ENCODE measurements at regions not wholly inside any gene's neighbourhood (a gene's known extent, or its start where the extent isn't known, plus 50 kb on each side); places are given as distances from the start of the nearest gene placed in this dataset.

DNA sequence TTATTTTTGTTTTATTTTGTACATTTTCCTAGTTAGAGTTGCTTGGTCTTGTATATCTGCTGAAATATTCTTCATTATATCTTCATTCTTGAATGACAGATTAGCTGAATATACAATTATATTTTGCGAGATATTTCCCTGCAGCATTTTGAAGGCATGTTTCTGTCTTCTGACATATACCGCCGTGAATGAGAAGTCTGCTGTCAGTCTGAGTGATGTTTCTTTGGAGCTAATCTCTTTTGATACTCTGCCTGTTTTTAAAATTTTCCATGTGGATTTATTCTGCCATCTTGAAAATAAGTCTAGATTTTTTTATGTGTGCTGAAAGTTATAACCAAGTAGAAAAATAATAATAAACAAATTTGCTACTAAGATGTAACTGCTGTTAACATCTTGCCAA is 148.5 kb downstream of the MAGEC1 start:
- H3K36me3 ChIP-seq = no peaks in the 10 kb centered on the region
- H3K27ac ChIP-seq = no peak overlapping the region
- WGBS, 2 donors = 93 to 98% methylated on average over 3 of the region's 3 CpGs
- no peak overlapping the region for H3K4me3 ChIP-seq (replicated peaks in 1 of 3)
- intact Hi-C loops (cut with DNase I) = no loop called here
- H3K27me3 ChIP-seq = no peaks in the 10 kb centered on the region
- no peak for DNase-seq
- TF ChIP-seq, protein P1, sequence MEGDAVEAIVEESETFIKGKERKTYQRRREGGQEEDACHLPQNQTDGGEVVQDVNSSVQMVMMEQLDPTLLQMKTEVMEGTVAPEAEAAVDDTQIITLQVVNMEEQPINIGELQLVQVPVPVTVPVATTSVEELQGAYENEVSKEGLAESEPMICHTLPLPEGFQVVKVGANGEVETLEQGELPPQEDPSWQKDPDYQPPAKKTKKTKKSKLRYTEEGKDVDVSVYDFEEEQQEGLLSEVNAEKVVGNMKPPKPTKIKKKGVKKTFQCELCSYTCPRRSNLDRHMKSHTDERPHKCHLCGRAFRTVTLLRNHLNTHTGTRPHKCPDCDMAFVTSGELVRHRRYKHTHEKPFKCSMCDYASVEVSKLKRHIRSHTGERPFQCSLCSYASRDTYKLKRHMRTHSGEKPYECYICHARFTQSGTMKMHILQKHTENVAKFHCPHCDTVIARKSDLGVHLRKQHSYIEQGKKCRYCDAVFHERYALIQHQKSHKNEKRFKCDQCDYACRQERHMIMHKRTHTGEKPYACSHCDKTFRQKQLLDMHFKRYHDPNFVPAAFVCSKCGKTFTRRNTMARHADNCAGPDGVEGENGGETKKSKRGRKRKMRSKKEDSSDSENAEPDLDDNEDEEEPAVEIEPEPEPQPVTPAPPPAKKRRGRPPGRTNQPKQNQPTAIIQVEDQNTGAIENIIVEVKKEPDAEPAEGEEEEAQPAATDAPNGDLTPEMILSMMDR (IDR thresholded peaks at IDR 0.05) = no peak
- TF ChIP-seq POLR2A (IDR thresholded peaks at IDR 0.05) = no peak
- H3K9me3 ChIP-seq = no peaks in the 10 kb centered on the region
- no peaks in the 10 kb centered on the region for H3K4me1 ChIP-seq

DNA sequence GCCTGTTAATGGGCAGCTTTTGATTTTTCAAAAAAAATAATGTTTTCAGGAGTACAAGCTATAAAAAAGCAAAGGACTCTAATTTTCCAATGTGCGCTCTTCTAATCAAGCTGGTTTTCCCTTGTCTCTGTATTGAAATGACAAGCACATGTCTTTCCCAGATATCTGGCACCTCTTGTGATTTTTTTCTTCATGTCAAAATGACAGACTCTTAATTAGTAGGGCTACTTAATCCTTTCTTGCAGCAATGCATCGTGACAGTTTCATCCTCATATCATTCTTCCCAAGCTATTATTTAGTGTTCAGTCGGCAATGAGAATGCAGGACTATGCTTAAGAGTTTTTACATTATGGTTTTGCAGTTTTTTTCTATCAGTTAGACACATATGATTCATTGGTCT is 139.5 kb downstream of the MAGEC1 start:
- H3K9me3 ChIP-seq = no peaks in the 10 kb centered on the region
- H3K4me3 ChIP-seq (replicated peaks in 1 of 3) = no peak overlapping the region
- WGBS, 2 donors = 85 to 88% methylated on average over 3 of the region's 3 CpGs
- no peak for DNase-seq
- no peaks in the 10 kb centered on the region for H3K4me1 ChIP-seq
- H3K36me3 ChIP-seq = no peaks in the 10 kb centered on the region
- no peak overlapping the region for H3K27ac ChIP-seq
- intact Hi-C loops (cut with DNase I) = no loop called here
- no peaks in the 10 kb centered on the region for H3K27me3 ChIP-seq
- TF ChIP-seq POLR2A (IDR thresholded peaks at IDR 0.05) = no peak
- TF ChIP-seq, protein P1 (IDR thresholded peaks at IDR 0.05) = no peak

DNA sequence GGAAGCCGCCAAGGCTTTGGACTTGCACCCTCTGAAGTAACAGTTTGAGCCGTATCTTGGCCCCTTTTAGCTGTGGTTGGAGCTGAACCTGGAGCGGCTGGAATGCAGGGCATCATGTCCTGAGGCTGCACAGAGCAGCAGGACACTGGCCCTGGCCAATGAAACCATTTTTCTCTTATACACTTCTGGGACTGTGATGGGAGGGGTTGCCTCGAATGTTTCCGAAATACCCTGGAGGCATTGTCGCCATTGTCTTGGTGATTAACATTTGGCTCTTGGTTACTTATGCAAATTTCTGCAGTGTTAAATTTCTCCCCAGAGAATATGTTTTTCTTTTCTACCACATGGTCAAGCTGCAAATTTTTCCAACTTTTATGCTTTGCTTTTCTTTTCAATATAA is 137.2 kb downstream of the MAGEC1 start:
- Histone ChIP-seq H3K4me3 (replicated peaks in 1 of 3) (no peak overlapping the region), H3K27me3 (no peaks in the 10 kb centered on the region), H3K4me1 (no peaks in the 10 kb centered on the region), H3K27ac (no peak overlapping the region), H3K9me3 (no peaks in the 10 kb centered on the region), H3K36me3 (no peaks in the 10 kb centered on the region)
- 83 to 96% methylated on average over 3 to 4 of the region's 6 CpGs for WGBS, 2 donors
- no peak for TF ChIP-seq POLR2A (IDR thresholded peaks at IDR 0.05)
- intact Hi-C loops (cut with DNase I) = no loop called here
- DNase-seq = no peak

DNA sequence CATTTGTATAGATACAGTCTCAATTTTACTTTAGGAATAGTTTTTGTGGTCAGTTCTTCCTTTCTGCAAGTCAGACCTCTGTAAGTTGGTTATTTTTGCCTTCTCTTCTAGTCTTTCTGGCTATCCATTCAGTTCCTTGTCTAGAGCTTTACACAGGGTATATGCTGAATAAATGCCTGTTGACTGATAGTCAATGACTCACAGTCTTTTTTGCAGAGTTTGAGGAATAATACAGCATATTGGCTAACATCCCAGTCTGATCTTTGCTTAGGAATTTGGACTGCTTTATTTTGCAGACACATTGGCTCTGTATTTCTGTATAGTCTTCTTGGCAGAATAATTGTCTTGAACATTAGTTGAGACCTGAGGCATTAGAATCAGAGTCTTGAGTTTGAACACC is 132.4 kb downstream of the MAGEC1 start:
- H3K27me3 ChIP-seq = no peaks in the 10 kb centered on the region
- no peak for TF ChIP-seq POLR2A (IDR thresholded peaks at IDR 0.05)
- TF ChIP-seq, protein P1 (IDR thresholded peaks at IDR 0.05) = no peak
- no peak overlapping the region for H3K4me3 ChIP-seq (replicated peaks in 1 of 3)
- H3K4me1 ChIP-seq = no peaks in the 10 kb centered on the region
- no peak for DNase-seq
- no peak overlapping the region for H3K27ac ChIP-seq
- H3K36me3 ChIP-seq = no peaks in the 10 kb centered on the region
- no peaks in the 10 kb centered on the region for H3K9me3 ChIP-seq
- intact Hi-C loops (cut with DNase I) = no loop called here

DNA sequence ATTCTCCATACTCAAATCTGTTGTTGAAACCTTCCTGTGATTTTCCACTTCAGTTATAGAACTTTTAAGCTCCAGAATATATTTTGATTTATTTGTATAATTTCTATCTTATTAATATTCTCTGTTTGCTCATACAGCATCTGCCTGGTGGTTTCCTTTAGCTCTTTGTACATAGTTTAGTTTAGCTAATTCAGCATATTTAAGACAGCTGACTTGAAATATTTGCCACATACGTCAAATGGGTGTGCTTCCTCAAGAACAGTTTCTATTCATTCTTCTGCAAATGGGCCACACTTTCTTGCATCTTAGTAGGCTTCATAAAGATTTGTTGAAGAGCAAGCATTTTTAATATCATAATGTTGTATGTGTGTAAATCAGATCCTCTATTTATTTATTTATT is 101.8 kb downstream of the MAGEC1 start:
- Histone ChIP-seq H3K4me3 (replicated peaks in 1 of 3) (no peak overlapping the region), H3K9me3 (no peaks in the 10 kb centered on the region), H3K27me3 (no peaks in the 10 kb centered on the region), H3K4me1 (no peaks in the 10 kb centered on the region), H3K27ac (no peak overlapping the region), H3K36me3 (no peaks in the 10 kb centered on the region)
- WGBS, 2 donors = 84 to 100% methylated on average over 1 of the region's 1 CpG
- no peak for TF ChIP-seq POLR2A (IDR thresholded peaks at IDR 0.05)
- TF ChIP-seq, protein P1 (IDR thresholded peaks at IDR 0.05) = no peak
- no peak for DNase-seq
- intact Hi-C loops (cut with DNase I) = no loop called here

DNA sequence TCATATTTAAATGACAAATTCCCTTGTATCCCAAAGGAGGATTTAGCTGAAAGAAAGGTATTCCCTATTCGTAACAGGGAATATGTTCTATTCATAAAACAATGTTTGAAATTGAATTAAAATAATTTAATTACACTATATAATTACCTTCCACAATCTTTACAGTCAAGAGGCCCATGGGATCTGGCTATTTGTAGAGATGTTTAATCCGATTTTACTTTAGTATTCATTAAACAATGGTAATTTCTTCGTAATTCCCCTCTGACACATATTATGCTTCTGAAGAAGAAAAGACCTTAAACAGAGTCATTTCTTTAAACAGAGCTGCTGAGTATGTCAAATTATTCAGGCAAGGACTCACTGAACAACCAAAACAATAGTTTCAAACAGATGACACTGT is 98.8 kb downstream of the MAGEC1 start:
- Histone ChIP-seq H3K27me3 (no peaks in the 10 kb centered on the region), H3K4me1 (no peaks in the 10 kb centered on the region), H3K4me3 (replicated peaks in 1 of 3) (no peak overlapping the region), H3K9me3 (no peaks in the 10 kb centered on the region), H3K36me3 (no peaks in the 10 kb centered on the region), H3K27ac (peak overlapping the region in 2 of 3 donors; percentile 12 to 37)
- no peak for DNase-seq
- TF ChIP-seq POLR2A (IDR thresholded peaks at IDR 0.05) = no peak
- TF ChIP-seq, protein P1 (IDR thresholded peaks at IDR 0.05) = no peak
- intact Hi-C loops (cut with DNase I) = no loop called here
- 82 to 83% methylated on average over 3 of the region's 3 CpGs for WGBS, 2 donors
